Body of pancreas (tissue), 4 donors: ENCODE measurements at regions not wholly inside any gene's neighbourhood (a gene's known extent, or its start where the extent isn't known, plus 50 kb on each side); places are given as distances from the start of the nearest gene placed in this dataset.

Experiments used
- POLR2A ChIP-seq, 3 donors: fragments of 450-650 bp; IDR thresholded peaks; one replicate each; pipeline ENCODE4 v1.6.1; 2016; ENCODE audit warnings: antibody characterized with exemption in 3 of 3, mild to moderate bottlenecking in 2 of 3
- TF ChIP-seq, protein P1 (sequence below), 7 experiments: fragments of 450-650 bp in 4 of 7; fragments of 200-600 bp in 3 of 7; sonication (generic) in 3 of 7; IDR thresholded peaks; one replicate each; pipeline ENCODE4 v1.5.1; 2016 to 2019; ENCODE audit warnings: antibody characterized with exemption in 7 of 7

- TF ChIP-seq, protein P1, sequence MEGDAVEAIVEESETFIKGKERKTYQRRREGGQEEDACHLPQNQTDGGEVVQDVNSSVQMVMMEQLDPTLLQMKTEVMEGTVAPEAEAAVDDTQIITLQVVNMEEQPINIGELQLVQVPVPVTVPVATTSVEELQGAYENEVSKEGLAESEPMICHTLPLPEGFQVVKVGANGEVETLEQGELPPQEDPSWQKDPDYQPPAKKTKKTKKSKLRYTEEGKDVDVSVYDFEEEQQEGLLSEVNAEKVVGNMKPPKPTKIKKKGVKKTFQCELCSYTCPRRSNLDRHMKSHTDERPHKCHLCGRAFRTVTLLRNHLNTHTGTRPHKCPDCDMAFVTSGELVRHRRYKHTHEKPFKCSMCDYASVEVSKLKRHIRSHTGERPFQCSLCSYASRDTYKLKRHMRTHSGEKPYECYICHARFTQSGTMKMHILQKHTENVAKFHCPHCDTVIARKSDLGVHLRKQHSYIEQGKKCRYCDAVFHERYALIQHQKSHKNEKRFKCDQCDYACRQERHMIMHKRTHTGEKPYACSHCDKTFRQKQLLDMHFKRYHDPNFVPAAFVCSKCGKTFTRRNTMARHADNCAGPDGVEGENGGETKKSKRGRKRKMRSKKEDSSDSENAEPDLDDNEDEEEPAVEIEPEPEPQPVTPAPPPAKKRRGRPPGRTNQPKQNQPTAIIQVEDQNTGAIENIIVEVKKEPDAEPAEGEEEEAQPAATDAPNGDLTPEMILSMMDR (IDR thresholded peaks at IDR 0.05) = no peak
- no peak for TF ChIP-seq POLR2A (IDR thresholded peaks at IDR 0.05)
These were observed 750.5 kb upstream of the DDX18 start for GRCh38 chr2:117064021-117064420.
